Fibroblast of upper back skin (primary cell): ENCODE measurements at regions not wholly inside any gene's neighbourhood (a gene's known extent, or its start where the extent isn't known, plus 50 kb on each side); places are given as distances from the start of the nearest gene placed in this dataset.
"Not testable (repeated sequence)": the region's sequence is repeated elsewhere in the genome, so short reads cannot be mapped to it uniquely, and the experiment has no call there.

Source experiments
- DNase-seq: peaks from one replicate; pipeline ENCODE4 v3.0.0-alpha.2; 2013

DNA sequence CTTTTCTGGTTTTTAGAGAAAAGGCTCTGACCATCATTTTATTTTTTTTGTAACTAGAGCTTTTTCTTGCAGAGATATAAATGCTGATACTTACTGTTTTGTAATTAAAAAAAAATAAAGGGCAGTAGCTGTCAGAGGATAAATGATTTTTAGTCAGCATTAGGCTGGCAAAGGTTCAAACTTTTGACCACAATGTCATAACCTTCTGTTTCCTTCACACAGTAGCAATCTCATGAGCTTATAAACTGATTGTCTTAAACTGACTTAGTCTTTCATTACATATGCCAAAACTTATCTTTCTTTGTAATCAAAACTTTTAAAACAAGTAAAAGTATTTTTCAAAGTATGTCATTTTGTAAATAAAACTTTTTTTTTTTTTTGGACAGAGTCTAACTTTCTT is 841.9 kb downstream of the OTOL1 start:
- DNase-seq, result peak; percentile 30

DNA sequence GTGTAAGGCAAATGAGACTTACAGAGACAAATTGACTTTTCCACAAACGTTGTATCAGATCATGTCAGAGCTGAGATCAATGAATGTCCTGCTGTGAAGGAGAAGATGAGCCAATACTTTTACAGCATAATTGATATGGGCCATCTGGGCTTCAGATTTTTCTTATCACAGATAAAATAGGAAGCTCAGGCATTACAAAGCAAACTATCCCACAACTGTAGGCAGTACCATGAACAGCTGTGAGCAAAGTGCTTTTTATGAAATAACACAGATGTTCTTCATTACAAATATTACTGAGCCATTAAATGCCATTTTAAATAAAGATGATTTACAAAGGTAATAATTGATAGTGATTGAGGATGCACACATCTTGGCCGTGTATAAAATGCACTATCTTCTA is 852.3 kb downstream of the OTOL1 start:
- DNase-seq, result no peak

GRCh38 chr3:162353414-162353813 is 856.8 kb downstream of the OTOL1 start:
- no peak for DNase-seq

DNA sequence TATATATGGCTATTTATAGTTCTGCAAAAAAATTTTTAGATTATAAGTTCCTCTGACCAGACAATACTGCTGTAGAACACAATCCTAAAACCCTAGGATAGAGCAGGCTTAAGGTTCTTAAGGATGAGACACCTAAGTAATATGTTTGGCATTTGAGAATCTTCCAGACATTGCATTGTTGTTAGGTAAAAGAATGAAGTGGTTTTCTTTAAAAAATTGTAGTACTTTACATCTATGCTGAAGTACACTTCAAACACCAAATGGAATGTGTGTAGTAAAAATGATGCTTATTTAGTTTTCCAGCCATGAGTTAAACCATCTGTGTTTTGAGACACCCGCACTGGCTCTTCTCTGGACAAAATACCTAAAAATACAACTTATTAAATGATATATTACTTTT is 857.7 kb downstream of the OTOL1 start:
- peak; percentile 84 for DNase-seq

DNA sequence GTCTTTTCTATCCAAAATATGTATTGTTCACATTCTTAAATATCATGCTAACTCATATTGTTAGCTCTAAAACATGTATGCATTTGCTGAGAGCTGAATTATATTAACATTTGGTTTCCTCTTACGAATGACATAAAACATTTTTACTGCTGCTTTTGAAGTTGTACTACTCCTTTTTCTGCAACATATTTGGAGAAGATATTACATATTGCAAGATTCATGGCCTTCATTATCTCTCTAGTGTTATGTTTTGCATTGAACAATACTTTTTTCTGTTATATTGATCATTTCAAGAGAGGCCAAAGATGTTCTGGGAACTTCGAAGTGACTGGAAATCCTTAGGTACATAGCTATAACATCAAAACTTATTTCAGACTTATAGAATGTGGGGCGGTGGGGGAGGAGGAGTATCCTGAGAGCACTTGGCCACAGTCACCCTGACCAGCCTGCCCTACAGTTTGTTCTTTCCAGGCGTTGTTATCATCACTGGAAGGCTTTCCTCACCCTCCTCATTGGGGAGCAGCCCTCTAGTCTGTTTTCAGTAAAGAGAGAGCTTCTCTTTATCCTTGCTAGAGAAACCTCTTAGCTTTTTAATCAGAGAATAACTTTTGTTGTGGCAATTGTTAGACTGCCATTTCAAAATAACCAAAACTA is 868.6 kb downstream of the OTOL1 start:
- DNase-seq, result no peak

GRCh38 chr3:162366166-162366766 is 869.7 kb downstream of the OTOL1 start:
- DNase-seq, result no peak

GRCh38 chr3:162367429-162368260 is 871.0 kb downstream of the OTOL1 start:
- DNase-seq, result no peak

GRCh38 chr3:162368417-162368816 is 871.8 kb downstream of the OTOL1 start:
- DNase-seq, result no peak

DNA sequence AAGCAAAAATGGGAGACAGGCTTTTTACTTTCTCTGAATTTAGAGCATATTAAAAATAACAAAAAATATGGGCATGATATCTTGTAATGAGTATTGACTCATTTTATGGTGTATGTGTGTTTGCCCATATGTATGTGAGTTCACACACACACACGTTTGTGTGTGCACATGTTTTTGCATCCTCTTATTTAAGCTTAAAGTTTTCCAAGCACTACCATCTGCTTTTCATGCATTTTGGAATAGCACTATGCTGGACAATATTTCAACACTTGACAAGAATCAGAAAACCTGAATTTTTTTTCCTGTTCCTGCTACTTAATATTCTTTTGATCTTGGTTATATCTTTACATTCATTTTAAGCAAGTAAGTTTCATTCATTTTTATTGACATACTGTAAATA is 872.7 kb downstream of the OTOL1 start:
- DNase-seq, result no peak

GRCh38 chr3:162370141-162370540 is 873.5 kb downstream of the OTOL1 start:
- no peak for DNase-seq

GRCh38 chr3:162376761-162377160 is 880.2 kb downstream of the OTOL1 start:
- no peak for DNase-seq

DNA sequence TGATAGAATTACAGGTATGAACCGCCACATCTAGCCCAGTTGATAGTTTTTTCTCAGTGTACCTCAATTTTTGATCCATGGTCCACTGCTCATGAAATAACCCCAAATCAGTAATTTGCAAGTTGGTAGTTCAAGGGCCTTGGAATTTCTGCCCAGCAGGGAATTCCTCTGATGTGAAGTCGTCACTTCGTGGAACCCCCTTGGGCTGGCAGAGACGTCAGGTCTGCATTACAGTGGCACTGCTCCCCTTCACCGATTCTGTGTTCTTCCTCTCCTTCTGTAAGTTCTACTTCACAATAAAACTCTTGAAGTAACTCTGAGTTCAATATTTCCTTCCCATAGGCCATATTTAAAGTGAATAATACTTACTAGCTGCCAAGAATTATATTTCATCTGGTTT is 881.0 kb downstream of the OTOL1 start:
- no peak for DNase-seq

DNA sequence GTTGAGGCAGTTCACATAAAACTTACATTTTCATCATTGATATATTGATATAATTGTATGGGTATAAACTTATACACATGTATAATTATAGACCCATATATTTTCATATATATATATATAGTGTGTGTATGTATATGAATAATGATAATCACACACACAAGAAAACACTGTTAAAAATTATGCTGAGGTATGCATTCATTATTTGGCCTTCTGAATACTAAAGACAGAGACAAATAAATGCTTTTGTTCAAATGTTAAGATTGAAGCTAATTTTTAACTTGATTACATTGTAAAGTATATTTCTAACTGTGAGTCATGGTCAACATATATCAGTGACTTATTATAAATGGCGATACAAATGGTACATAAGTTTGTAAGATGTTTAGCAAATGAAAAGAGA is 888.8 kb downstream of the OTOL1 start:
- no peak for DNase-seq

DNA sequence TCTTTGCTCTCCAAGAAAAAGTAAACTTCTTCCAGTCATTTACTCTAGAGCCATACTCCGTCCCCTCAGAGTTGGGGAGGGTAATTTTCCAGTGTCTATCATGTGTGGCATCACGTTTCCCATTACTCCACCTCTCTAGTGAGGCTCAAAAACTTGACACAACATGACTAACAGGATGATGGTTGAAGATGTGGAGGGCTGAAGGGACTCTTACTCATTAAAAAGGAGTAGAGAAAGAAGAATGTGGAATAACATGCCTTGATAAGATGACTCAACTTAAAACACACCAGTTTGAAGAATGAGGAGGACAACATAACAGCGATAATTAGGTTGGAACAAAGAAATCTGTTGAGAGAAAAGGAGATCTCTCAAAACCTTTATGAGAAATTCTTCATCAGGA is 894.3 kb downstream of the OTOL1 start:
- DNase-seq, result peak; percentile 71

DNA sequence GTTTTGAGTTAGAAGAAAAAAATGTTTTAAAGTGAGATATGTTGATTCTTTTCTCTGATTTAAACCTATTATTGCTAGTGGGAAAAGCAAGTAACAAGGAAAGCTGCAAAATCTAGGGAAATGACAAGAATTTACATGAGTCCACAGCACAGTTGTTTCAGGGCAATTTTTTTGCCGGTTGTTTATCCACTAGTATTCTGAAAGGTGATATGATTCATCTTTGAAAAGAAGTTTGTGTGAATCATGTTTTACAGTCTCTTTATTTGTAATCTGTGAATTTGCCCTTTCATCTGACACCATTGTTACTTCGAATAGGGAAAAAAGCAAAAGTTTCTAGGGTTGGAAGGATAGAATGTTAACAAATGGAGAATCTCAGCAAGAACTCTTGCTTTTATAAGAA is 894.7 kb downstream of the OTOL1 start:
- peak; percentile 37 for DNase-seq

GRCh38 chr3:162395496-162395895 is 898.9 kb downstream of the OTOL1 start:
- DNase-seq, result no peak

GRCh38 chr3:162398554-162398953 is 901.9 kb downstream of the OTOL1 start:
- no peak for DNase-seq

DNA sequence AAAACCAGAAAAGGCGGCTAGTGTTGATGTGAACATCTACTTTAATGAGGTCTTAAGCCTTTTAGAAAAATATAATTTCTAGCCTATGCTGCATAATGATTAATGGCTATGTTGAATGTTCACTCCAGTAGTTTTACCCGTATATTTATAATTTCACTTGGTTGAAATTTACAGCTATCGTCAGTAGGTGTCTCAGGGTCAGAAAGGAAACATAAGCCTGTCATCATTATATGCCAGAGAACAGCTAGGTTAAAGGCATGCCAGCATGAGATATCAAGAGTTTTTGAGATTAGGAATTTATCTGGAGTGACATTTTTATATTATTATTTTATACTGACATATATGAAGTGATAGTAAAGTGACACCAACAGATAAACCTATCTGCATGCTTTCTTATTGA is 904.1 kb downstream of the OTOL1 start:
- DNase-seq, result no peak

GRCh38 chr3:162411556-162411955 is 914.9 kb downstream of the OTOL1 start:
- DNase-seq, result not testable (repeated sequence)

- DNase-seq, result no peak
Observed at GRCh38 chr3:162421721-162422120, 925.1 kb downstream of the OTOL1 start.

DNA sequence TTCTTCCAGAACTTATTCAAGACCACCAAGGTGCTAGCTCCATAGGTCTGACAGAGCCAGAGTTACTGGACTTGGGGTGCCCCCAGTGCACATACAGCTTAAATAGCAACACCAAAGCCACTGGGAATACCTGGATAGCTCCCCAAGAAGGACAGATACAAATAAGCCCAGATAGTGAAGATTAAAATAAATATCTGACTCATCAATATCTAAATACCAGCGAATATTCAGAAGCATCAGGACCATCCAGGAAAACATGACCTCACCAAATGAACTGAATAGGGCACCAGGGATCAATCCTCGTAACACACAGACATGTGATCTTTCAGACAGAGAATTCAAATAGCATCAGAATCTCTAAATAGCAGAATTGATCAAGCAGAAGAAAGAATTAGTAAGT is 931.6 kb downstream of the OTOL1 start:
- no peak for DNase-seq

DNA sequence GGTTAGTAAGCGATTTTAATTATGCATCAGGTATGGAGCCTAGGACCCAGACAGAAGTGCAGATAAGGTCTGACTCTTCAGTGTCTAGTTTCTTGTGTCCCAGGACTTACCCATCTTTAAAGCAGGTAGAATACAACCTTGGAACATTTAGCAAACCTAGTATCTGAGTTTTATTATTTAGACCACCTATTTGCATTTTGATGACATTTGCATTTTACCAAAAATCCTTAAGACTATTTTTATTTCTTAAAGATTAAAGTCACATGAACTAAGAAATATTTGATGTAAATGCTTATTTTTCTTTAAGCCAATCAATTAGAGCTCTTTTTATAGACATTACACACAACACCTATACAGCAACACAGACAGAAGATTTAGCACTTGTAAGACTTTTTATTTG is 939.1 kb downstream of the OTOL1 start:
- DNase-seq, result no peak

- no peak for DNase-seq
Observed at GRCh38 chr3:162436826-162437225, 940.2 kb downstream of the OTOL1 start.

DNA sequence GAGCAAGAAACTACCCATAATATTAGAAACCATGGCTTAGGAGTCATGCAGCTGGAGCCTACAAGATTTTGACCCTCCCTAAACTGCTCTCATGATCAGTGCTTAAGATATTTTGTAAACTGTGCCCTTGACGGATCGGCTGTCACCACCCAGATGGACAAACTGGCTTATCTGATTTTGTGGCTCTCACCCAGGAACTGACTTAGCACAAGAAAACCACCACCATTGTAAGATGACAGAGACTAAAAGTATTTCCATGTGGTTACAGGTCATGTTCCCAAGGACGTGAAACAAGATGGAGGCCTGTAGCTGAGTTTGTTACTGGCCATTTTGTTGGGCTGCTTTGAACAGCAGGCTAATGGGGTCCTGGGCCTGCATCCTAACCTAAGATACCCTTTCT is 940.9 kb downstream of the OTOL1 start:
- DNase-seq, result peak; percentile 51
